ENCODE measurements at regions not wholly inside any gene's neighbourhood (a gene's known extent, or its start where the extent isn't known, plus 50 kb on each side); places are given as distances from the start of the nearest gene placed in this dataset.
A peak's percentile ranks its signal among the peaks of the same experiment; 100 is the strongest.
"Not testable (repeated sequence)": the region's sequence is repeated elsewhere in the genome, so short reads cannot be mapped to it uniquely, and the experiment has no call there.

DNA sequence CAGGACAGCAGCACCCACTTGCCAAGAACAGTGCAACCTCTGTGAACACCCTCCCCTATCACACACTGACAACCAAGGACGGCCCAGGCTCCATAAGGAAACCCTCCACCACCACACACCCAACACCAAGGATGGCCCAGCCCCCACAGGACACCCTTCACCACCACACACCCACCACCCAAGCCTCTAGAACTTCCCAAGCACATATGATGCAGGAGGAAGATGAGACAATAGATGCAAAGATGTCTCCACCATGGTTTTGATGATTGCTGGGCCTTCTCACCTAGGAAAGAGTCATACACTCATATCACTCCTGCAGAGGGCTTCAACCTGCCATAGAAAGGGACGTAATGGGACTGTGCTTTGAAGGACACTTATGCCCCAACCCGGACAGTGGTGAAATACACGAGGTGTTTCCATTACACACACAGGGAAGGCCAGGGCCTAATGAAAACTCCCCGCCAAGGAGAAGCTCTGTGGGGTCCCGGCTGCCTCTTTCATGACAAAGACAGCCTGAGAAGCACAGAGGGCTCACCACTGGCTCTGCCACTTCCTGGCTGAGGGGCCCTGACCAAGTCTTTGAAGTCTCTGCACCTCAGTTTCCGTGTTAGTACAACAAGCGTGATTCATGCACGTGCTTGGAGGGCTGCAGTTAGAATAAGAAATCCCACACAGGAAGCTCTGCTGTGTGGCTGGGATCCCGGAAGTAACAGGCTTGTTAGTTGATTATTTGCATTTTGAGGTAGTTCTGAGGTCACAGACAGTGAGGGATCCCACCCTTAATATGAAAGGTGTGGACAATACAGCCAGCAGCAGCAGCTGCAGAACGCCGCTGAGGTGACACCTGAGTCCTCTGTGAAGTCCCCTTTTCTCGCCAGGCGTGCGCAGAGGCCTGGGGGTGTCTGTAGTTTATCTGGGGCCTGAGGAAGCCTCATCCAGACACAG, 61.9 kb upstream of the ATP12A start:
- peak; percentile 74 for DNase-seq

DNA sequence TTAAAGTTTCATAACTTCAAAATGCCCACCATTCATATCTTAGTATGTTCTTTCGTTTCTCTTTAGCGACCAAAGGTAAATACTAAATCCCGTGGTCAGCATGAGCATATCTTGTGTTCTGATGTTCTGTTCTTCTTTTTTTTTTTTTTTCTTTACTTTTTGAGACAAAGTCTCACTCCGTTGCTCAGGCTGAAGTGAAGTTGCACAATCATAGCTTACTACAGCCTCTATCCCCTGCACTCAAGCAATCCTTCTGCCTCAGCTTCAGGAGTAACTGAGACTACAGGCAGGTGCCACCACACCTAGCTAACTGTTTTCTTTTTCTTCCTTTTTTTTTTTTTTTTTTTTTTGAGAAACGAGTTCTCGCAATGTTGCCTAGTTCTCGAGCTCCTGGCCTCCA, 60.9 kb upstream of the ATP12A start:
- DNase-seq: no peak

DNA sequence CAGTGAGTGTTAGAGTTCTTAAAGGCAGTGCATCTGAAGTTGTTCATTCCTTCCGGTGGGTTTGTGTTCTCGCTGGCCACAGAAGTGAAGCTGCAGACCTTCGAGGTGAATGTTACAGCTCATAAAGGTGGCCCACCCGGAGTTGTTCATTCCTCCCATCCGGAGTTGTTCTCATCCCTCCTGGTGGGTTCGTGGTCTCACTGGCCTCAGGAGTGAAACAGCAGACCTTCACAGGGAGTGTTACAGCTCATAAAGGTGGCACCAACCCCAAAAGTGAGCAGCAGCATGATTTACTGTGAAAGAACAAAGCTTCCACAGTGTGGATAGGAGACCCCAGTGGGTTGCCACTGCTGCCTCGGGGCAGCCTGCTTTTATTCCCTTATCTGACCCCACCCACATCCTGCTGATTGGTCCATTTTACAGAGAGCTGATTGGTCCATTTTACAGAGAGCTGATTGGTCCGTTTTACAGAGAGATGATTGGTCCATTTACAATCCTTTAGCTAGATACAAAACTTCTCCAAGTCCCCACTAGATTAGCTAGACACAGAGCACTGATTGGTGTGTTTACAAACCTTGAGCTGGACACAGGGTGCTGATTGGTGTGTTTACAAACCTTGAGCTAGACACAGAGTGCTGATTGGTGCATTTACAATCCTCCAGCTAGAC, 57.6 kb upstream of the ATP12A start:
- not testable (repeated sequence) for DNase-seq

DNA sequence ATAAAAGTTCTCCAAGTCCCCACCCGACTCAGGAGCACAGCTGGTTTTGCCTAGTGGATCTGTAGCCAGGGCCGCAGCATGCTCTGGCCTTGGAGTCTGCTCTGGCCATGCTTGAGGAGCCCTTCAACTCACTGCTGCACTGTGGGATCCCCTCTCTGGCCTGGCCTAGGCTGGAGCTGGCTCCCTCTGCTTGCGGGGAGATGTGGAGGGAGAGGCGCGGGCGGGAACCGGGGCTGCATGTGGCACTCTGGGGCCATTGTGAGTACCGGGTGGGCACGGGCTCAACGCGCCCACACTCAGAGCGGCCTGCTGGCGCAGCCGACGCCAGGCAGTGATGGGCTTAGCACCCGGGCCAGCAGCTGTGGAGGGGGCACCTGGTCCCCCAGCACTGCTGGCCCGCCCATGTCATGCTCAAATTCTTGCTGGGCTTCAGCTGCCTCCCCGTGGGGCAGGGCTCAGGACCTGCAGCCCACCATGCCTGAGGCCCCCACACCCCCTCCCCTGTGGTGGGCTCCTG, 57.0 kb upstream of the ATP12A start:
- no peak for DNase-seq

DNA sequence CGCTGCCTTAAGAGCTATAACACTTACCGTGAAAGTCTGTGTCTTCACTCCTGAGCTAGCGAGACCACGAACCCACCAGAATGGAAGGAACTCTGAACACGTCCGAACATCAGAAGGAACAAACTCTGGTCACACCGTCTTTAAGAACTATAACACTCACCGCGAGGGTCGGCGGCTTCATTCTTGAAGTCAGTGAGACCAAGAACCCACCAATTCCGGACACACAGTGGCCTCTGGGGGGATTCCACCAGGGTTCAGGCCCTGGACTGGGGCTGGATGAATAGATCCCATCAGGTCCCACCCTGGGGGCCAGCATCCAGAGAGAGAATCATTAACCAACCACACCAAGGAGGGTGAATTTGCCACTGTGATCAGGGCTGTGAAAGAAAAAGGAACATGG, 55.8 kb upstream of the ATP12A start:
- DNase-seq: no peak

DNA sequence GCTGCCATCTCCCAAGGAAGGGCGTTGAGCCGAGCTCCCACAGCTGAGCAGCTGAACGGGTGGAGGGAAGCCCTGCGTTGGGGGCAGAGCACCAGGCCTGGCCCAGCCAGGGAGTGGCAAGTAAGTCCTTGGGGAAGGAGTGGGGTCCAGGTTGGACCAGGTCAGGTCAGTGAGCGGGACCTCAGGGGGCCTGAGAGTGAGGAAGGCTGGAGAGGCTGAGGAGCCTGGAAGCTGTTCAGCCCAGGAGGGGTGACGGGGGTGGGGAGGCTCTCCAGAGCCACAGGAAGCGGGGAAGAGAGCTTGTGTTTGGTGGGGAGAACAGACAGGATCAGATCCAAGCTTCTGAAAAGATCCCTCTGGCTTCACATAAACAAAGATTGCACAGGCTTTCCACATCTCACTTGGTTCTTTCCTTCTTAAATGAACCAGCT, 55.4 kb upstream of the ATP12A start:
- DNase-seq: no peak

DNA sequence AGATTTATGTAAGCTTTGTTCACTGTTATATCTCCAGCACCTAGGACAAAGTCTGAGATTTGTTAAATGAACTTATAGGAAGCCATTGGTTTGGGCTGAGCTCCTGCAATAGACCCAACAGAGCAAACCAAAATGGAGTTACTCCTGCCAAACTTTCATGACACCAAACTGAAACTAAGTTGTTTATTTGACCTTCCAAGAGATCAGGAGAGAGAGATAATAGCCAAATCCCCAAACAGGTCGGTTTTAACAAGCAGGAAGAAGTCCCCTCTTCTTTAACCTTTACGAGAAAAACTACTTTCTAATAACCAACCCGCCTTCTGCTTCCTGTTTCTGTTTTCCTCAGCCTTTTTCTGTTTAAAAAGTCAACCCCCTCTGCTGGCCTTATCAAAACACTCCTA, 54.9 kb upstream of the ATP12A start:
- DNase-seq: no peak

DNA sequence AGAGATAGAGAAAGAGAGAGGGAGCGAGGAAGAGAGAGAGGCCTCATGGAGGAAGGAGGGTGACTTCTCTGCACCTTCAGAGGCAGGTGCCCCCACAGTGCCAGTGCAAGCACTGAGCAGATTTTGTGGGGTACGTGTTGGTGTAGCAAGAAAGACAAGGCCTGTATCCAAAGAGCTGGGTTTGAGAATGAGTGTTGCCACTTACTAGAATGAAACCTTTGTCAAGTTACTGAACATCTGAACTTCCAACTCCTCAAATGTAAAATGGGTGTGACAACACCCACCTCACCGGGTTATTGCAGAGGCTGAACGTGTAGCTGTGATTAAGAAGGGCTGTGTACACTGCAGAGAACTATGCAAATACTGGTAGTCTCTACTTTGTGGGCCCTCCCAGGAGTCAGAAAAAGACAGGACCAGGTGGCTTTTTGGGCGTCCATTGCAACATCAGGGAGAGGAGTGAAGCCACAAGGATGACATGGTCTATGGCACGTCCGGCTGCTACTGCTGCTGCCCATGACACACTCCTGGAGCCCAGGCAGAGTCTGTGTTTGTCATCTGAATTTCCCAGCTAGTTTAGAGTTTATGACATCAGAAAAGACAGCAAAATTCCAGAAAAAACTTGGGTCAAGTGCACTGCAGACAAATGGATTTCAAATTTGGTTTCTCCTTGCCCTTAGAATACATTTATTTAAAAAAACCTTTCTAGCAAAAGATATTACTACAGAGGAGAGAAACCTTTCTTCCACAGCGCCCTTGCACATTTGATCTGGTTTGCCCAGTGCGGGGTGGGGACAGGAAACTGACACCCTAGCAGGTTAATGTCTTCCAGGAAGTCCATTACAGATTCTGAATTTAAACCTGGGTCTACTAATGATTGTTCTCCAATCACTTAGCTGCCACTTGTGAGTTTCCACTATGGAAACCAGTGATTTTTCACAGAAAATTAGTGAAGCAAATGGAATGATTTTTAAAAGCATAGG, 54.0 kb upstream of the ATP12A start:
- DNase-seq: peak; percentile 30

DNA sequence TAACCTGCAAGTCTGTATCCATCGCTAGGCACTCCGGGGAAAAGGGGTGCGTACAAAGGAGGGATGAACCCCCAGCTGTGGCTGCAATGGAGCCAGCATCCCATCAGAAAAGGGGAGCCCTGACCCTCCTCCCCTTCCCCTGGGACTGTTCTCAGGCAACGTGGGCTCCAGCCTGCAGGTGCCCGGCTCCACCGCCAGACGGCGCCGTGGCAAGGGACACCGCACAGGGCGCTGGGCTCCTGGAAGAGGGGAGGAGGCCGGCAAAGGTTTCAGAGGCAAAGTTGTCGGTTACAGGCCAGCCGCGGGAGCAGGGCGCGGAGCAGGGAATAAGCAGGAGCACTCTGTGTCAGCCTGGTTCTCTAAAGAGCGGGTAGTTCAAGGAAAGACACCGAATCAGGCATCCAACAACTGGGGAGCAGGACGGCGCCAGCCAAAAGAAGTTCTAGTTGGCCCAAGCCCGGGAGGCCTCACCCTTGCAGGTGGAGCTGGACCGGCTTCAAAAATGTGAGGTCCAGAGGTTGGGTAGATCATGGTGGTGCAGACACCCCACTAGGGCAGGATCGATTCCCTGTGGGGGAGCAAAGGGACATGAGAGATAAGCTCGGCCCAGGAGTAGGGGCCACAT, 53.0 kb upstream of the ATP12A start:
- no peak for DNase-seq

DNA sequence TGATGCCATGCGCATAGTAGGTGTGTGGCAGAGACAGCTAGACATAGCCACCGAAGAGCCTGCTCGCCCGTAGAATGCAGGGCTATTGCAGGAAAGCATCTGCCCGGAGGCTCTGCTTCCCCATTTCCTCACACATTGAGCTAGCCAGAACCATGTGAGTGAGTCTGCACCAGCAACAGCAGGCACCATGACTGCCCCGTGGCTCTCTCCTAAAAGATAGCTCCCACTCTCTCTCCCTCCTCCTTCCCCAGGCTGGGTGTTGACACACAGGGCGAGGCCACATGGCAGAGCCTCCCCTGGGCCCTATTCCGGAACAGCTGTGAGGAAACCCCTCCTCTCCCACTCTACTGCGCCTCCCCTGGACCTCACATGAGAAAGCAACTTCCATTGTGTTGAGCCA, 52.3 kb upstream of the ATP12A start:
- no peak for DNase-seq

DNA sequence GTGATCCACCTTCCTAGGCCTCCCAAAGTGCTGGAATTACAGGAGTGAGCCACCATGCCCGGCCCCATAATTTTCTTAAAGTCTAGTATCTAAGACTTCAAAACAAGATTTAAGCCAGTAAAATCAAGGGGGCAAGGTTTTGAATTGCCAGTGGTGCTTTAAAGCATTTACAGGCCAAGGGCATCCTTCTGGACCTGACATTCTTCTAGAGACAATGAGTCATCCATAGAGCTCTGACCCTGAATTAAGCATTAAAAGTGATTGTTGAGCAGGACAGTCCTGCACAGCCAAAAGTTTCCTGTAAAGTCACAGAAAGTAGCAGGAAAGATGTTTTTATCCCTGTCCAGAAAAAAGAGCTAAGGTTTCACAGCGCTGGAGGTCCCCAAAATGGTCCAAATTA, 50.9 kb upstream of the ATP12A start:
- DNase-seq: no peak

DNA sequence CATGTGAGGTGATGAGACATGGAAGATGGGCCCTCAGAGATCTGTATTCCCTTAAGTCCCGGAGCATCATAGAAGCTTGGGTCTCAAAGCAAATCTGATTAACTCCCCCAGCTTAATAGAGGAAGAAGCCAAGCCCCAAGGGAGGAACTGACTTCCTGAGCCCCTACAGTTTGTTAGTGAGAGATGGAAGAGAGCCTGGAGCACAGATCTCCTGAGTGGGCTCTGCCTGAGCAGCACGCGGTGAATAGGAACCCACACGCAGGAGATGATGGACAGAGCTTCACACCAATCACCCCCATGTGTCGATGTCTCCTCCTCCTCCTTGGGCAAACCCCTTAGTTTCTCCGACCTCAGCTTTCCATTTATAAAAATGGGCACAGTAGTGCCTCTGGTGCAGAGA, 50.1 kb upstream of the ATP12A start:
- no peak for DNase-seq

Measured in stimulated activated CD4-positive, alpha-beta T cell treated with anti-CD3 and anti-CD28 coated beads, Interleukin-15, amount 100 ng/mL, for 24 hours (primary cell).